ENCODE measurements at regions not wholly inside any gene's neighbourhood (a gene's known extent, or its start where the extent isn't known, plus 50 kb on each side); places are given as distances from the start of the nearest gene placed in this dataset.

- TF ChIP-seq REST (IDR thresholded peaks at IDR 0.05; ENCODE audit: insufficient replicate concordance, low read depth): no peak
- TF ChIP-seq, protein P1, sequence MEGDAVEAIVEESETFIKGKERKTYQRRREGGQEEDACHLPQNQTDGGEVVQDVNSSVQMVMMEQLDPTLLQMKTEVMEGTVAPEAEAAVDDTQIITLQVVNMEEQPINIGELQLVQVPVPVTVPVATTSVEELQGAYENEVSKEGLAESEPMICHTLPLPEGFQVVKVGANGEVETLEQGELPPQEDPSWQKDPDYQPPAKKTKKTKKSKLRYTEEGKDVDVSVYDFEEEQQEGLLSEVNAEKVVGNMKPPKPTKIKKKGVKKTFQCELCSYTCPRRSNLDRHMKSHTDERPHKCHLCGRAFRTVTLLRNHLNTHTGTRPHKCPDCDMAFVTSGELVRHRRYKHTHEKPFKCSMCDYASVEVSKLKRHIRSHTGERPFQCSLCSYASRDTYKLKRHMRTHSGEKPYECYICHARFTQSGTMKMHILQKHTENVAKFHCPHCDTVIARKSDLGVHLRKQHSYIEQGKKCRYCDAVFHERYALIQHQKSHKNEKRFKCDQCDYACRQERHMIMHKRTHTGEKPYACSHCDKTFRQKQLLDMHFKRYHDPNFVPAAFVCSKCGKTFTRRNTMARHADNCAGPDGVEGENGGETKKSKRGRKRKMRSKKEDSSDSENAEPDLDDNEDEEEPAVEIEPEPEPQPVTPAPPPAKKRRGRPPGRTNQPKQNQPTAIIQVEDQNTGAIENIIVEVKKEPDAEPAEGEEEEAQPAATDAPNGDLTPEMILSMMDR (IDR thresholded peaks at IDR 0.05; ENCODE audit: insufficient read depth, low read length): peak; percentile 49
- no peak for TF ChIP-seq GABPA (IDR thresholded peaks at IDR 0.05; ENCODE audit: low read depth)
Measured at GRCh38 chr1:218171302-218171893, 113.7 kb upstream of the RRP15 start.
